GM12865 (cell line): ENCODE measurements at regions not wholly inside any gene's neighbourhood (a gene's known extent, or its start where the extent isn't known, plus 50 kb on each side); places are given as distances from the start of the nearest gene placed in this dataset.

Experiments used
- DNase-seq: peaks from one replicate; pipeline ENCODE4 v3.0.0; 2010; ENCODE audit warnings: low read depth
- H3K4me3 ChIP-seq: 2 replicates; pipeline ENCODE4 v1.5.1; 2011; ENCODE audit warnings: mild to moderate bottlenecking, low read depth, low read length, control low read depth
- CTCF ChIP-seq: IDR thresholded peaks from 2 replicates; pipeline ENCODE4 v1.5.1; 2011; ENCODE audit warnings: low read length, control low read depth, low read depth, inconsistent platforms; ENCODE audit not compliant: insufficient read depth; ENCODE audit errors: missing control alignments

GRCh38 chr7:130896898-130897514 is 163.0 kb upstream of the KLF14 start:
- peak; percentile 80 for TF ChIP-seq CTCF
- DNase-seq = peak; percentile 86
- H3K4me3 ChIP-seq = no peak overlapping the region

GRCh38 chr7:130897515-130898419 is 163.8 kb upstream of the KLF14 start:
- DNase-seq = peak; percentile 79
- no peak for TF ChIP-seq CTCF

GRCh38 chr7:130899071-130899560 is 165.1 kb upstream of the KLF14 start:
- TF ChIP-seq CTCF = no peak
- DNase-seq = no peak
- H3K4me3 ChIP-seq = no peak overlapping the region

More at GRCh38 chr7:130897515-130898419, 163.8 kb upstream of the KLF14 start:
- H3K4me3 ChIP-seq = no peak overlapping the region

- TF ChIP-seq CTCF = no peak
- peak; percentile 39 for DNase-seq
These were observed 165.8 kb upstream of the KLF14 start for GRCh38 chr7:130899638-130900401.

GRCh38 chr7:130900471-130901076 is 166.6 kb upstream of the KLF14 start:
- no peak for TF ChIP-seq CTCF
- DNase-seq = no peak
- H3K4me3 ChIP-seq = no peak overlapping the region

More at GRCh38 chr7:130899638-130900401, 165.8 kb upstream of the KLF14 start:
- H3K4me3 ChIP-seq = no peak overlapping the region

- DNase-seq = no peak
- TF ChIP-seq CTCF = no peak
- H3K4me3 ChIP-seq = no peak overlapping the region
These were observed 167.3 kb upstream of the KLF14 start for GRCh38 chr7:130901209-130901783.
